Body of pancreas (tissue), 4 donors: ENCODE measurements at regions not wholly inside any gene's neighbourhood (a gene's known extent, or its start where the extent isn't known, plus 50 kb on each side); places are given as distances from the start of the nearest gene placed in this dataset.

ENCODE experiments used
- POLR2A ChIP-seq, 3 donors: fragments of 450-650 bp; IDR thresholded peaks; one replicate each; pipeline ENCODE4 v1.6.1; 2016; ENCODE audit warnings: antibody characterized with exemption in 3 of 3, mild to moderate bottlenecking in 2 of 3
- TF ChIP-seq, protein P1 (sequence below), 7 experiments: fragments of 450-650 bp in 4 of 7; fragments of 200-600 bp in 3 of 7; sonication (generic) in 3 of 7; IDR thresholded peaks; one replicate each; pipeline ENCODE4 v1.5.1; 2016 to 2019; ENCODE audit warnings: antibody characterized with exemption in 7 of 7

DNA sequence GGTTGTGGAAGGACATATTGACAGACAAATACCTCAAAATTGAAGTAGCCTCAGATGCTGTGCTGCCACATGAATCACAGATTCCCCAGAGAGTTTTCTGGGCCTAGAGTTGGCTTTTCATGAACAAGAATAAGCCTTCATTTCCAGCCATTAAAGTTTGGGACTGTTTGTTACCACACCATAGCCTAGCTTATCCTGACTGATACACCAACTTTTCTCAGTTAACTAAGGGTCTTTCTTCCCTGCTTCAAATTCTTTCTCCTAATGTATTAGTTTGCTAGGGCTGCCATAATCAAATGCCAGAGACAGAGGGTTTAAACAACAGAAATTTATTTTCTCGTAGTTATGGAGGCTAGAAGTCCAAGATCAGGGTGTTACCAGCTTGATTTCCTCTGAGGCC, 237.4 kb upstream of the ZFP64 start:
- TF ChIP-seq, protein P1, sequence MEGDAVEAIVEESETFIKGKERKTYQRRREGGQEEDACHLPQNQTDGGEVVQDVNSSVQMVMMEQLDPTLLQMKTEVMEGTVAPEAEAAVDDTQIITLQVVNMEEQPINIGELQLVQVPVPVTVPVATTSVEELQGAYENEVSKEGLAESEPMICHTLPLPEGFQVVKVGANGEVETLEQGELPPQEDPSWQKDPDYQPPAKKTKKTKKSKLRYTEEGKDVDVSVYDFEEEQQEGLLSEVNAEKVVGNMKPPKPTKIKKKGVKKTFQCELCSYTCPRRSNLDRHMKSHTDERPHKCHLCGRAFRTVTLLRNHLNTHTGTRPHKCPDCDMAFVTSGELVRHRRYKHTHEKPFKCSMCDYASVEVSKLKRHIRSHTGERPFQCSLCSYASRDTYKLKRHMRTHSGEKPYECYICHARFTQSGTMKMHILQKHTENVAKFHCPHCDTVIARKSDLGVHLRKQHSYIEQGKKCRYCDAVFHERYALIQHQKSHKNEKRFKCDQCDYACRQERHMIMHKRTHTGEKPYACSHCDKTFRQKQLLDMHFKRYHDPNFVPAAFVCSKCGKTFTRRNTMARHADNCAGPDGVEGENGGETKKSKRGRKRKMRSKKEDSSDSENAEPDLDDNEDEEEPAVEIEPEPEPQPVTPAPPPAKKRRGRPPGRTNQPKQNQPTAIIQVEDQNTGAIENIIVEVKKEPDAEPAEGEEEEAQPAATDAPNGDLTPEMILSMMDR (IDR thresholded peaks at IDR 0.05) = no peak
- no peak for TF ChIP-seq POLR2A (IDR thresholded peaks at IDR 0.05)
